Left renal cortex interstitium (tissue), 4 donors: ENCODE measurements at regions not wholly inside any gene's neighbourhood (a gene's known extent, or its start where the extent isn't known, plus 50 kb on each side); places are given as distances from the start of the nearest gene placed in this dataset.

Source experiments
- DNase-seq, 4 donors: peaks; one replicate each; pipeline ENCODE4 v3.0.0-alpha.2; 2013; ENCODE audit warnings: low read depth in 4 of 4, low spot score in 2 of 4, missing footprints in 1 of 4

DNA sequence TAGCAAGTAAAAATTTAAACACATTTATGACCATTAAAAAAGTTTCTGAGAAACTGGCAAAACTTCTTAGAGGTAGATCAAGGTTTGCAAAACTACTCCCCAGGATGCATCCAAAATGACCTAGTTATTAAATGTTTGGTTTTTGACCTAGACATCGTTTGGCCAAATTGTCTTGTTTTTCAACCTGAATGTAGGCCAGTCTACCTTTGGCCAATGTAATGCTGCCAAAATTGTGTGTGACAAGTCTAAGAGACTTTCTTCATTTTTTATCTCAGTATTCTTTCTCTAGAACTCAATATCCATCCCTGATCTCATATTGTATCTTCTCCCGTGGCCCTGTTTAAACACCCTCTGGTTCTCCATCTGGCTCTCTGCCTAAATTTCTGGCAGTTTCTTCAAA, 202.0 kb downstream of the CXCL12 start:
- DNase-seq: no peak

DNA sequence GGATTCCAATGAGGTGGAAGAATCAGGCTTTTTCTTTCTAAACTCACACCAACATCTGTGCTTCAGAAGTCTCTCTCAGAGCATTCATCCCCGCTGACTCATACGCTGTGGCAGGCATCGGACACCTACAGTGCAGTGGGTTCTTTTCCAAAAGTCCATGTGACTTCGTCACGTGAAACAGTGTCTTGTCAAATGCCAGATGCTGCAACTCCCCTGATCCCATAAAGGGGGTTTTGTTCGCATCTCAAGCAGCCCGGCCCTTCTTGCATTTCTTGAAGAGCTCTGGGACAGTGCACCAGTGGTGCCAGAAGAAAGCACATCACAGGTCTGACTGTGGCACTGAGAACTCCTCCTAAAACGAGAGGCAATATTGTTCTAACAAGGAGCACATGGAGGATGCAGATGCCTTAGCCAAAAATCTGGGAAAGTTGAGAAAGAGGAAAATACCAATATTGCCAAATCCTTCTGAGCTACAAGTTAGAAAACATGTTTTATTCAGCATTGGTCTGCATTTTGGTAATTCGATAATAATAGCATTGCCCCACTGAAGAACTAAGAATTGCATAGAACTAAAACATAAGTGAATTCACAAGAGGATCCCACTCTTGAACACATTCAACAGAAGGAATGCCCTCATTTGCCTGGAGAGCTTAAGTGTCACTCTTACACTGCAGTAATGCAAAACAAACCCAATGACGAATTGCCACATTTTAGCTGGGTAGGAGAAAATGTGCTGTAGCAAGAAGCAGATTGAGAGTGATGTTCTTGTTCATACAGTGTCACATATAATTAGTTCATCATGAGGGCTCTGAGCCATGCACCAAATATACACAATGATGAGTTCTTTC, 204.4 kb downstream of the CXCL12 start:
- no peak for DNase-seq

DNA sequence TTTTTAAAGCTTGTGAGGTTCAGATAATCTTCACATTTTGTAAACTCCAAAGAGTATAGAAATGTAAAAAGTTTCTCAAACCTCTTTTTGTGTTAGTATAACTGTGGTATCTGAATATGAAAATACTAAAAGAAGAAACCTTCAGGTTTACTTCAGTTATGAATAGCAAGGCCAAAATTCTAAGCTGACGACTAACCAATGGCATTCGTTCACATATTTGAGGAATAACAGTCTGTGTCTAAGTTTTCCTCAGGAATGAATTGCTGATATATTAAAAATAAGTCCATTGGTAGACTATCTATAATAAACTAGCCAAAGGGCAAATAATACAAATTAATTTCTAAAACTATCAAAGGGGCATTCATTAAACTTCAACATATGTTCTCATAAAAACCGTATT, 206.0 kb downstream of the CXCL12 start:
- DNase-seq: no peak

DNA sequence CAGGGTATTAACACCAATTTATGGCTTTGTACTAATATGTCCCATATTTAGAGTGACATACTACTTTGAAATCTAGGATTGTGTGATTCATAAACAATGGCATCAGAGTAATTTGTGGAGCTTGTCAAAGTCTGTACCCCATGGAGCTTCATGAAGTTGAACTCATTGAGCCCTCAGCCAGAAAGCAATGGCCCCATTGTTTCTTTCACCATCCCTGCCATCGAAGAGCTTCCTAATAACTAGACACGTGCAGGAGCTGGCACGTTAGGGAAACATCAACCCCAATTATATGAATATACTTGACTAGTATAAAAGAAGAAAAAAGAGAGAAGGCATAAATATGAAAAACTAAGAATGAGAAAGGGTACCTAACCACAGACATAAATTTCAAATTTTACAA, 206.6 kb downstream of the CXCL12 start:
- no peak for DNase-seq

- no peak for DNase-seq
Observed at GRCh38 chr10:44177610-44178009, 207.3 kb downstream of the CXCL12 start.

DNA sequence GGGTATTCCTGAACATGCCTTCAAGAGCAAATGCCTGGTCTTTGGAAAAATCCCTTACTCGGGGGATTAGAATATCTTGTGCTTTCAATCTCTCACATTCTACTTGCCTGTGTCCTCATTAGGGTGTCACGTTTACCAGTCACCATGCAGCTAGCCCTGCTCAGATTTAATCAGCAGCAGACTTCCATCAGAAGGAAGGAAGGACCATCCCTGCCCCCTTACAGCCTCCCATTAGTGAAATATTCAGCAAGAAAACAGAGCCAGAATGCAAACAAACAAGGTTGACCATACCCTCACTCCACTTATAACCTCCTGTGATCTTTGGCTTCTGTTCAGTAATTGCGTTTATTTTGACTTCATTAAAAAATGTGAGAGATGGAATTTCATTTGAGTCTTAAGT, 208.6 kb downstream of the CXCL12 start:
- no peak for DNase-seq

DNA sequence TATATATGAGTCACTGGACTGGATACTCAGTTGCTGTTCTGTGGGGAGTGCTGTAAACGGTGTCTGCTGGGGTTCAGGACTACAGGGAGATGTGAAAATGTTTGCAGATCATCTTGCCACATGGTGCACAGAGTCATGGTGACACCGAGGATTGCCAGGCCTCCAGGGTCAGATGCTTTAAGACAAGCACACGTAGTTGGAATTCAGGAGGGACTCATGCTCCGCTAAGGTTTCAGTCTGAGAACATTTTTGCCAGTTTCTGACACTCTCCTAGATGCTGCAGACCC, 211.3 kb downstream of the CXCL12 start:
- no peak for DNase-seq

- peak in 1 of 4 donors; percentile 20 for DNase-seq
Observed at GRCh38 chr10:44172883-44173607, 211.9 kb downstream of the CXCL12 start.

GRCh38 chr10:44171765-44172164, 213.1 kb downstream of the CXCL12 start:
- no peak for DNase-seq

GRCh38 chr10:44168478-44168877, 216.4 kb downstream of the CXCL12 start:
- DNase-seq: no peak

DNA sequence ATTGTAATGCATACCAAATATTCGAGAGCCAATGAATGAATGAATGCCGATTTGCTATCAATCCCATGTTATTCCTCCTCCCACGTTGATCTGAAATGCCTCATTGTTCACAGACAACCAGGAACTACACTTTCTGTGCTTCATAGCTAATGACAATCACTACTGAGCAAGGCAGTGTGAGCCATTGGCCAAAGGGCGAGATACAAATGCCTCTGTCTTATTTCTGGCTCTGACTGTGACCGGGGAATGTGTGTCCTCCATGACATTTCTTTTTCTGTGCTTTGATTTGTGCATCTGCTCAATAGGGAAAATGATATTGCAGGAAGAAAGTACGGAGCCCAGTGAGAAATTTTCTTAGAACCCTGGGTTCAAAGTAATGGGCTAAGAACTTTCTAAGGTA, 217.1 kb downstream of the CXCL12 start:
- DNase-seq: no peak

GRCh38 chr10:44166441-44166840, 218.5 kb downstream of the CXCL12 start:
- no peak for DNase-seq

DNA sequence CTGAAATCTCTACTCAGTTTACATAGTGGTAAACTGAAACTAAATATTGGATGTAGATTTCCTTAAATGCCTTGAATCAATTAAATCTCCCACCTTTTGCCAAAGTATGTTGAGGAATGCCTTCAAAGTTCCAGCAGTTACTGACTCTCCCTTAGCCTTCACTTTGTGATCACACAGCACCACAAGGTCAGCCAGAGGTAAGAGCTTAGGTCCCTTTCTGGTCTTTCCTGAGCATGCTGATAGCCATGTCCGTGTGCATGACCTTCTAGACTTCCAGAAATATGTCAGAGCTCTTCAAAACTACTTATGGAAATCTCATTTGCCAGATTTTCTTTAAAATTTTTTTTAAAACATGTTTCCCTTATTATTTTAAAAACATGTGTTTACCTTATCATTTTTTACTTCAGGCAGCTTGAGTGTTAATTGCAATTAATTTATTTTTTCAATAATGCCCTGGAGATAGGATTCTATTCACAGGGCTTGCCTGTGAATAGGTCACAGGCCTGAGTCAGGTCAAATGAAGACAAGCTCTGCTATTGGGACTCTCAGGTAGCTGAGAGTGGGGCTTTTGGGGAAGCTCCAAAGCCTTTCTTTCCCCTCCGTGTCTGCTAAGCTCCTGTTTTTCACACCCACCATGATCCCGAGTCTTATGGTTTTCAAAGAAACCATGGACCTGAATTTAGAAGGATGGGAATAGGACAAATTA, 220.5 kb downstream of the CXCL12 start:
- no peak for DNase-seq

GRCh38 chr10:44161184-44161583, 223.7 kb downstream of the CXCL12 start:
- no peak for DNase-seq

DNA sequence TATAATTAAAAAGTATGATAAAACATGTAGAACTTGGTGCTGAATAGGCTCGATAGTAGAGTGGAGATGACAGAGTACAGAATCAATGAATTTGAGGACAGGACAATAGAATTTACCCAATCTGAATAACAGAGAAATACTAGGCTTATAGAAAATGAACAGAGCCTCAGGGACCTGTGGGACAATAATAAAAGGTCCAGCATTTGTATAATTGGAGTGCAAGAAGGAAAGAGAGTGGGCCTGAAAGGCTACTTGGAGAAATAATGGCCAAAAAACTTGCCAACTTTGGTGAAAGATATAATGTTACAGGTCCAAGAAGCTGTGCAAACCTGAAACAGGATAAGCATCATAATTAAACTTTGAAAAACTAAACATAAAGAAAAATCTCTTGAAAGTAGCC, 227.3 kb downstream of the CXCL12 start:
- DNase-seq: no peak

GRCh38 chr10:44154956-44155355, 229.9 kb downstream of the CXCL12 start:
- DNase-seq: no peak

GRCh38 chr10:44153918-44154670, 230.8 kb downstream of the CXCL12 start:
- no peak for DNase-seq

GRCh38 chr10:44143556-44143955, 241.3 kb downstream of the CXCL12 start:
- no peak for DNase-seq

DNA sequence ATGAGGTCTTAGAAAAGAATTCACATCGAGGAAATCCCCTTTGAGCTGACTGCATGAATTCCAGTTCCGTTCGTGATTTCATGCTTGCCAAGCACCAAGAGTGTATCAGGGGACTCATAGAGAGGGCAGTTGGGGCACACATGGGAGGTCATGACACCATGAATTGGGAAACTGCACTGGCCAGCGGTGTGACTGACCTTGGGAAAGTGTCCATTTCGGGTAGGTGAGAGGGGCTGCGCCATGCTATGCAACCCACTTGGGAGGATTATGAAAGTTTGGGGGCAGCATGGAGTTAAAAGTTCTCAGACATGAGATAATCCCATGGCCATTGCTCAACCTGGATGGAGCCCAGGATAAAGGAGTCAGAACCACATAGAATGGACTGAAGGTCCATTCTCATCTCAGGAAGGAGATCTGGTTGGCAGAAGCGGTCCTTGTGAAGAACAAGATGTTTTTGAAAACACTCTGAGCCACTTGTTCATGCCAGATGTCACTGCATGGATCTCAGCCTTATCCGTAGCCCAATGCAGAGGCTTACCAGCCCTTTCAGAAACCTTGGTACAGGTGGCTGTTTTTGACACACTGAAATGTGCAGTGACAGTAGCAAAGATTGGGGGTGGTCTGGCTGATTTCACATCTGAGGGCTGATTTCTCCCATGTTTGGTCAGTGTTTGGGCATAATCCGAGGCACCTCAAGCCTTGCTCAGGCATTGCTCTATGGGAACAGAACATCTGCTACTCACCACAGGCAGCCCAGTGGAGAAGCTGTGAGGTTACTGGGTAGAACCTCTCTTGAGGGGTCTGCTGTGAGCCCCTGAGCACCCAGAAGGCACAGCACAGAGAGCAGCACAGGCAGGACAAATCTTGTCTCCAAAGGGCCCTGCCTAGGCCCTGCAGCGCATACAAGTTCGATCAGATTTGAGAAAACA, 252.3 kb downstream of the CXCL12 start:
- no peak for DNase-seq

DNA sequence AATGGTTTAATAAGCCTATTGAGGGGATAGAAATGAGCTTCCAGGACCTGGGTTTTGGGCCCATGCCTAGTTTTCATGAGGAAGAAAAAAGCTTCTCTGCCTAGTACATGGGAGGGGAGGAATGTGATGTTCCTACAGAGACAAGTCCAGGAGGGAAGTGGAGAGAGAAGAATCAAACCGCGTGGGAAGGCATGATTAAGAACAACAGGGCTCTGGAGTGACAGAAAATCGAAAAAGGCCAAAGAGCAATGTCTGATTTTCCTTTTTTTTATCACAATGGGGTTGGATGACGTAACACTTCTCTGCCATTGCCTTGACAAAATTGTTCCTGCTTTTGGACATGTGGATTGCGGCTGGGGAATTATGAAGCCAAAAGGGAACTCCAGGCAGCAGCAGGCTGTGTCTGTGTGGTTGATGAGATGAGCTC, 258.6 kb downstream of the CXCL12 start:
- DNase-seq: no peak
